Peyer's patch (tissue), 4 donors: ENCODE measurements at regions not wholly inside any gene's neighbourhood (a gene's known extent, or its start where the extent isn't known, plus 50 kb on each side); places are given as distances from the start of the nearest gene placed in this dataset.
"Not testable (repeated sequence)": the region's sequence is repeated elsewhere in the genome, so short reads cannot be mapped to it uniquely, and the experiment has no call there.

ENCODE experiments used
- POLR2A ChIP-seq, 2 donors: fragments of 450-650 bp; IDR thresholded peaks; one replicate each; pipeline ENCODE4 v1.5.1; 2017; ENCODE audit warnings: antibody characterized with exemption in 2 of 2, mild to moderate bottlenecking in 2 of 2, moderate library complexity in 2 of 2
- TF ChIP-seq, protein P1 (sequence below), 6 experiments: fragments of 450-650 bp in 4 of 6; fragments of 200-600 bp in 2 of 6; sonication (generic) in 1 of 6; IDR thresholded peaks; one replicate each; pipeline ENCODE4 v1.5.1; 2017 to 2019; ENCODE audit warnings: antibody characterized with exemption in 6 of 6, mild to moderate bottlenecking in 3 of 6, moderate library complexity in 1 of 6

DNA sequence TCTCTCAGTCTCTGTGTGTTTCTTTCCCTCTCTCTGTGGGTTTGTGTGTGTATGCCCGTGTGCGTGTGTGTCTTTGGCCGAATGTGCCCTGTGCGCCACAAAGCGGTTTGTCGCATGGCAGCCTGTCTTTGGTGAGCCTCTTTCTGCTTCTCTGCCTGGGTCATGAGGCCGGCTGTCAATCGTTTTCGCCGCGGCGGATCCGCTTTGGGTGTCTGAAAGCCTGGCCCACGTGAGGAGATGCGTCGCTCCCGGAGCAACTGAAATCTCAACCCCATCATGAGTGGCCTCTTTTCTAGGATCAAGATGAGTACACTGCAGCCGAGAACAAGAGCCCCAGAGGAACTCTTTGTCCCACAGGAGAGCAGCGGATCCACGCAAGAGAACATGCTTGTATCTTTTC is 98.6 kb upstream of the FOXD4L5 start:
- TF ChIP-seq POLR2A (IDR thresholded peaks at IDR 0.05): not testable (repeated sequence)
- TF ChIP-seq, protein P1, sequence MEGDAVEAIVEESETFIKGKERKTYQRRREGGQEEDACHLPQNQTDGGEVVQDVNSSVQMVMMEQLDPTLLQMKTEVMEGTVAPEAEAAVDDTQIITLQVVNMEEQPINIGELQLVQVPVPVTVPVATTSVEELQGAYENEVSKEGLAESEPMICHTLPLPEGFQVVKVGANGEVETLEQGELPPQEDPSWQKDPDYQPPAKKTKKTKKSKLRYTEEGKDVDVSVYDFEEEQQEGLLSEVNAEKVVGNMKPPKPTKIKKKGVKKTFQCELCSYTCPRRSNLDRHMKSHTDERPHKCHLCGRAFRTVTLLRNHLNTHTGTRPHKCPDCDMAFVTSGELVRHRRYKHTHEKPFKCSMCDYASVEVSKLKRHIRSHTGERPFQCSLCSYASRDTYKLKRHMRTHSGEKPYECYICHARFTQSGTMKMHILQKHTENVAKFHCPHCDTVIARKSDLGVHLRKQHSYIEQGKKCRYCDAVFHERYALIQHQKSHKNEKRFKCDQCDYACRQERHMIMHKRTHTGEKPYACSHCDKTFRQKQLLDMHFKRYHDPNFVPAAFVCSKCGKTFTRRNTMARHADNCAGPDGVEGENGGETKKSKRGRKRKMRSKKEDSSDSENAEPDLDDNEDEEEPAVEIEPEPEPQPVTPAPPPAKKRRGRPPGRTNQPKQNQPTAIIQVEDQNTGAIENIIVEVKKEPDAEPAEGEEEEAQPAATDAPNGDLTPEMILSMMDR (IDR thresholded peaks at IDR 0.05): not testable (repeated sequence)
